ENCODE measurements at regions not wholly inside any gene's neighbourhood (a gene's known extent, or its start where the extent isn't known, plus 50 kb on each side); places are given as distances from the start of the nearest gene placed in this dataset.

DNA sequence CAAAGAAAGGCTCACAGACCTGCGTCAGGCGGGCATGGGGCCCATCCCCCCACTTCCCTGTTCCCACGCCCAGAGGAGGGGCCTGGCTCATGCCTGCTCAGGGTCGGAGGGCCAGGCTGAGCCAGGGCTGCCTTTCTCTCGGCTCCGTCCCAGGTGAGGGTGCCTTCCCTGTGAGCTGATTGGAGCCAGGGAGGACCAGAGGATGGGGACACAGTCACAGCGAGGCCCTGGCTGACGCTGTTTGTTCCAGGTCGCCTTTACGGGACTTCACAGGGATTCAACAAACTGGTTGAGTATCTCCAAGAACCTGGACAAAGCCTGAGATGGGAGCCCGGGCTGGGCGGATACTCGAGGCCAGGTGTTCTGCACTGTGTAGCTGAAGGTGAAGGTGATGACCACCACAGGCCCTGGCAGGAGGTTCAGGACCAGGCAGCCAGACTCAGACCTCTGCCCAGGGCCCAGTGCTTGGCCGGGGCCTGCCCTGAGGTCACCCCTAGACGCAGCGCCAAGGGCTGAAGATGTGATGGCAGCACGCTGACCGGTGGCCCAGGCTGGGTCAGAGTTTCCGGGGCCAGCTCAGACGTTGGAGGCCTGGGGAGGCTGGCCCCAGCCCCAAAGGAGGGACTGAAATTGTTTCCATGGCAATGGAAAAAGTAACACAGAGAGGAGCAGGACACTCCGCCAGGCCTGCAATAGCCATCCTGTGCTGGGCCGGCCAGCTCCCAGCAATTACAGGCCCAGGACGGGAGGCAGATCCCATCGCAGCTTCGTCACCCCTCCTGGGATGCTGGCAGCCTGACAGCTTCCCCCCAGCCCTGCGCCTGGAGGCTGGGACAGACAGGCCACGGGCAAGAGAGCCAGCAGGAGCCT is 65.3 kb upstream of the ADAMTS2 start:
- H3K4me3 ChIP-seq (ENCODE audit: low read depth, low read length): no peak overlapping the region
- TF ChIP-seq, protein P1, sequence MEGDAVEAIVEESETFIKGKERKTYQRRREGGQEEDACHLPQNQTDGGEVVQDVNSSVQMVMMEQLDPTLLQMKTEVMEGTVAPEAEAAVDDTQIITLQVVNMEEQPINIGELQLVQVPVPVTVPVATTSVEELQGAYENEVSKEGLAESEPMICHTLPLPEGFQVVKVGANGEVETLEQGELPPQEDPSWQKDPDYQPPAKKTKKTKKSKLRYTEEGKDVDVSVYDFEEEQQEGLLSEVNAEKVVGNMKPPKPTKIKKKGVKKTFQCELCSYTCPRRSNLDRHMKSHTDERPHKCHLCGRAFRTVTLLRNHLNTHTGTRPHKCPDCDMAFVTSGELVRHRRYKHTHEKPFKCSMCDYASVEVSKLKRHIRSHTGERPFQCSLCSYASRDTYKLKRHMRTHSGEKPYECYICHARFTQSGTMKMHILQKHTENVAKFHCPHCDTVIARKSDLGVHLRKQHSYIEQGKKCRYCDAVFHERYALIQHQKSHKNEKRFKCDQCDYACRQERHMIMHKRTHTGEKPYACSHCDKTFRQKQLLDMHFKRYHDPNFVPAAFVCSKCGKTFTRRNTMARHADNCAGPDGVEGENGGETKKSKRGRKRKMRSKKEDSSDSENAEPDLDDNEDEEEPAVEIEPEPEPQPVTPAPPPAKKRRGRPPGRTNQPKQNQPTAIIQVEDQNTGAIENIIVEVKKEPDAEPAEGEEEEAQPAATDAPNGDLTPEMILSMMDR (IDR thresholded peaks at IDR 0.05; ENCODE audit: low read depth, low read length): no peak
- DNase-seq (ENCODE audit: low read depth): no peak

DNA sequence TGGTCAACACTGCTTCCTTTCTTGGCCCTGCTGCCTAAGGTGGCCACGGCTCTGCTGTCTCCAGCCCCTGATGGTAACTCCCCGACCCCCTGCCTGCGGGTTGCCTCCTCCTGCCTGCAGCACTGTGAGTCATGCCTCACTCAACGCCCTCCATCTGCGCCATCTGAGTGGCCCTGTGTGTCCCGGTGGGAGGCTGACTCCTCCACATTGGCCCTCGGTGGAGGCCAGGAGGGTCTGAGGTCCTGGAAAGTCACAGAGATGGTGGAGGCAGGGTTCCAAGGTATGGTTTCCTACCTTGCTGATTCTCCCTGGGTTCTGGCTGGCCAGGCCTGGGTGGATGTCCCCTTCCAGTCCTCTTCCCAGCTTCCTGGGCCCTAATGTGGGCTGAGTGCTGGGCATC is 64.5 kb upstream of the ADAMTS2 start:
- TF ChIP-seq MYC (IDR thresholded peaks at IDR 0.05; ENCODE audit: low read depth, low read length): no peak
- TF ChIP-seq, protein P2, sequence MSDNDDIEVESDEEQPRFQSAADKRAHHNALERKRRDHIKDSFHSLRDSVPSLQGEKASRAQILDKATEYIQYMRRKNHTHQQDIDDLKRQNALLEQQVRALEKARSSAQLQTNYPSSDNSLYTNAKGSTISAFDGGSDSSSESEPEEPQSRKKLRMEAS (IDR thresholded peaks at IDR 0.05; ENCODE audit: low read depth, low read length): no peak
- TF ChIP-seq, protein P1 (IDR thresholded peaks at IDR 0.05; ENCODE audit: low read depth, low read length): no peak
- no peak for TF ChIP-seq POLR2A (IDR thresholded peaks at IDR 0.05; ENCODE audit: extremely low read depth, insufficient read length)
- no peak overlapping the region for H3K4me3 ChIP-seq (ENCODE audit: low read depth, low read length)
- DNase-seq (ENCODE audit: low read depth): peak; percentile 57

DNA sequence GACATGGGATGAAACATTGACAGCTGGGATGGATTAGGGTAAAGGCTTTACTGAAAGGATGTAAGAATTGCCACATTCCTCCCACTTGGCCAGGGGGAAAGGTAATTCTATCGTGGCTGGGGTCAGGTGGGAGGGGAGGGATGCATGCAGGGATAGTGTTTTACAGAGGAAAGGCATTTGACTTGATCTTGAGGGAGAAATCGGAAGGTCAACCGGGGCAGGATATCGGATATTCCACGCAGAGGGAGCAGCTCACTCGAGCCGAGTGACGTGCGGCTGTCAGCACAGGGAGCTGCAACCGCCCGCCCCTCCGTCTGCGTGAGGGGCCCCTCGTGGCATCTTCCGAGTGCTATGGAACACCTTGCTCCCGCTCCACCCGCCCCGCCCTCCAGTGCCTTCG is 63.4 kb upstream of the ADAMTS2 start:
- DNase-seq (ENCODE audit: low read depth): no peak
- TF ChIP-seq MYC (IDR thresholded peaks at IDR 0.05; ENCODE audit: low read depth, low read length) (no peak), POLR2A (IDR thresholded peaks at IDR 0.05; ENCODE audit: extremely low read depth, insufficient read length) (no peak)
- TF ChIP-seq, protein P2 (IDR thresholded peaks at IDR 0.05; ENCODE audit: low read depth, low read length): no peak
- TF ChIP-seq, protein P1 (IDR thresholded peaks at IDR 0.05; ENCODE audit: low read depth, low read length): no peak
- no peak overlapping the region for H3K4me3 ChIP-seq (ENCODE audit: low read depth, low read length)

DNA sequence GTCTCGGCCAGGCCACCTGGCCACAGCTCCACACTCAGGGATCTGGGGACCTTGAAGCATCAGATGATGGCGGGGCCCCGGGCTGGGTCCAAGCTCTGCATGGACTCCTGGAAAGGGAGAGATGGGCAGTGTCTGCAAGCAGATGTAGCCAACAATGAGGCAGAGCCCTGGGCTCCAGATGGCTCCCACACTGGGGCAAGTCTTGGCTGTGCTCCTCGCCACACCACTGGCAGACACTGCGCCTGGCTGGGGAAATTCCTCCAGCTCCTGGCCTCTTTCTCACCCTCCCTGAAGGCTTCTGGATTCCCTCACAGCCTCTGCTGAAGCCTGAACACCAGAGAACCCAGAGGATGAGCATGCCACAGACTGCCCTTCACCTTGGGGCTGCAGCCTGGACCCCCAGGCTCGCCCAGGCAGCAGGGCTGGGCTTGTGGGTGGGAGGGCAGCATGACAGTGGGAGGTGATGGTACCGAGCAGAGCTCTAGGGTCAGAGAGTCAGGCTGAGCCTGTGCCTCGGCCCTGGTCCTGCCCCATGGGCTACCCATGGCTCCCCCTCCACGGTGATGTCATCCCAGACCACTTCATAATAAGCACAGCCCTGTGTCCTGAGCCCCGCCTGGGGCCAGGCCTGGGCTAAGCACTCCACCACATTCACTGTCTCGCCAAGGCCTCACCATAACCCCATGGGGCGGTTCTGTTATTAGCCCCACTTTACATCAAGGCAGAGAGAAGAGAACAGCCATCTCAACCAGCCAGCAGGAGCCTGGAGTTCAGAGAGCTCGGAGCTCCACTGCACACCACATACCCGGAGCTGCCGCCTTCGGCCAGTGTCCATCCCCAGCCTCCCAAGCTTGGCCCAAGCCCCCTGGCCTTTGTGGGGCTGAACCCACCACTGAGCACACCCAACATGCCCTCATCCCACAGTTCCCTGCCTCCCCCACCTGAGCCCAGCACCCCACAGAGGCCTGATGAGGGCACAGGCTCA is 62.2 kb upstream of the ADAMTS2 start:
- TF ChIP-seq, protein P1 (IDR thresholded peaks at IDR 0.05; ENCODE audit: low read depth, low read length): no peak
- TF ChIP-seq MYC (IDR thresholded peaks at IDR 0.05; ENCODE audit: low read depth, low read length): no peak
- TF ChIP-seq, protein P2 (IDR thresholded peaks at IDR 0.05; ENCODE audit: low read depth, low read length): no peak
- no peak for DNase-seq (ENCODE audit: low read depth)

DNA sequence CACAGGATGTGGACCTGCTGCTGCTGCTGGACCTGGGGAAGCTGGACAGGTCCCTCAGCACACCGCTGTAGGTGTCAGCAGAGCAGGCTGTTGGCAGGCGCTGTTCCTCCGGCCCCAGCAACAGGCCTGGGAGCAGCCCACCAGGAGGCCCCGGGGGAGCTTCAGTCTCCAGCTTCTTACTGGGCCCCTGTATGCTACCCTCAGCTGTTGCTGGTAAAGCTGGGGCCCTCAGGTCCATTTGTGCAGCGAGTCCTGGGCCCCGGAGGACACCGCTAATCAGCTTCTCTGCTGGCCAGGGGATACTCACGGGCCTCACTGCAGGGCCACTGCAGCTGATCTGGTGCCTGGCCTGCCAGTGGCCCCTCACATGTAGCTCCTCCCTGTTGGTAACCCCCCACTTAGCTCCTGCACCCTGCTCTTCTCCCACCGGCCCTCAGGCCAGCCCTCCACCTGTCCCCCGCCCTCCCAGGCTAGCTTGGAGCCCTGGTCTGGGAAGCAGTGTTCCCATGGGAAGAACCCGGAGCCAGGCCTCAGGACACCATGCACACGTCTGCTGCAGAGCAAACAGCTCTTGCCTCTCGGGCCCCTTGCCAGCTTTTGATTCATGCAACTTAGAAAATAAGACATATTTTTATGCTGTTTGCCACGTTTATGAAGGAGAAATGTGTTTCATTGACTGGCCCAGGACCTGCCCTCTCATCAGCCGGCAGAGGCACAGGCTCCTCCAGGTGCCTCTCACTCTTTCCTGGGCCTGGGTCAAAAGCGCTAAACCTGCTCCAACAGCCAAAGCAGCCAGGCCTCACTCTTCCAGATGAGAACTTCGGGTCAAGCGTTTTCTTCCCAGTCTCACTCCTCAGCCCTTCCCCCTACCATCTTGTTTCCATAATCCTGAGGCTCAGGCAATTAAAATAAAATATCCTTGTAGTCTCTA is 61.0 kb upstream of the ADAMTS2 start:
- H3K4me3 ChIP-seq (ENCODE audit: low read depth, low read length): no peak overlapping the region
- no peak for DNase-seq (ENCODE audit: low read depth)
- TF ChIP-seq MYC (IDR thresholded peaks at IDR 0.05; ENCODE audit: low read depth, low read length): no peak
- TF ChIP-seq, protein P1 (IDR thresholded peaks at IDR 0.05; ENCODE audit: low read depth, low read length): no peak
- TF ChIP-seq, protein P2 (IDR thresholded peaks at IDR 0.05; ENCODE audit: low read depth, low read length): no peak
- no peak for TF ChIP-seq POLR2A (IDR thresholded peaks at IDR 0.05; ENCODE audit: extremely low read depth, insufficient read length)

More for the DNA sequence above, 62.2 kb upstream of the ADAMTS2 start:
- no peak overlapping the region for H3K4me3 ChIP-seq (ENCODE audit: low read depth, low read length)
